Kidney glomerular epithelial cell (primary cell): ENCODE measurements at regions not wholly inside any gene's neighbourhood (a gene's known extent, or its start where the extent isn't known, plus 50 kb on each side); places are given as distances from the start of the nearest gene placed in this dataset.
"Not testable (repeated sequence)": the region's sequence is repeated elsewhere in the genome, so short reads cannot be mapped to it uniquely, and the experiment has no call there.

Source experiments
- DNase-seq: peaks from one replicate; lab custom pipeline; 2025; lab: John Stamatoyannopoulos, UW

DNA sequence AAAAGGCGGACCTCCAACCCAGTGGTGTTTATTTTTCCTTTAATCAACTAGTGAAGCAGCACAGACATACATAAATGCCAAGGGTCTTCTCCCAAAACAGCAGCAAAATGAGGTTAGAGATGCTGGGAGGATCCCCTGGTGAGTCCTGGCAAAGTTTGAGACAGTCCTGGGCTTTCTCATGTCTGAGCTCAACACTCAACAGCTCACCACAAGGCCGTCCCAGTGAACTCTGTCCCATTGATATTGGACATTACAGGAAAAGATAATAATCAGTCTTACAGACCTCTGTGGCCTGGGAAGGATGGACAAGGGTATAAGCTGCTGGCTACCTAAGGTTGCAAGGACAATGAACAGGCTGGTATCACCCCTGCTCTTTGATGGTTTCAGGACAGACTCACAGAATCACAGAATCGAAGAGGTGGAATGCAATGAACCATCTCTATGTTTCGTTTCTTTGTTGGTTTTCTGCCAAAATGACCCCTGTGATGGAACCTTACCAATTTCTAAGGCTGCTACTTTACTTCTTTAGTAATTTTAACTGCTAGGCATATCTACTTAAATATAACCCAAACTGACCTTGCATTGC lies 551.8 kb downstream of the RAB28 start:
- no peak for DNase-seq

- DNase-seq, result no peak
Measured at GRCh38 chr4:12929784-12930183, 554.4 kb downstream of the RAB28 start.

- no peak for DNase-seq
Measured at GRCh38 chr4:12928751-12929150, 555.4 kb downstream of the RAB28 start.

- no peak for DNase-seq
Measured at GRCh38 chr4:12926189-12927066, 557.7 kb downstream of the RAB28 start.

GRCh38 chr4:12924728-12925320 lies 559.3 kb downstream of the RAB28 start:
- no peak for DNase-seq

DNA sequence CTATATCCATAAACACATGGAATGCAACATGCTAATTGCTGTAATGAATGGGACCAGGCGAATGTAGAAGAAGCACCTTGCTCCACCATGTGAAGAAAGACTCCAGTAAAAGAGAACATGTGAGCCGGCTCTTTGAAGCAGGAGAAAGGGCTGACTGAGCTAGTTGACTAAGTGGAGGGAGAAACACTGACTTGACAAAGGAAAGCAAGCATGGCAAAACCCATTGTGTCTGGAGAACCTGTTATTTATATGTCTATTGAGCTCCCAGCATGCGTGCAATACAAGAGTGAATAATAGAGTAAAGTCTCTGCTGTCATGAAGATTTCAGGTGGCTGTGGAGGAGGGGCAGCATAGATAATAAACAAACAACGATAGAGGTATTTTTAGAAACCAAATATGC lies 559.9 kb downstream of the RAB28 start:
- DNase-seq, result no peak

DNA sequence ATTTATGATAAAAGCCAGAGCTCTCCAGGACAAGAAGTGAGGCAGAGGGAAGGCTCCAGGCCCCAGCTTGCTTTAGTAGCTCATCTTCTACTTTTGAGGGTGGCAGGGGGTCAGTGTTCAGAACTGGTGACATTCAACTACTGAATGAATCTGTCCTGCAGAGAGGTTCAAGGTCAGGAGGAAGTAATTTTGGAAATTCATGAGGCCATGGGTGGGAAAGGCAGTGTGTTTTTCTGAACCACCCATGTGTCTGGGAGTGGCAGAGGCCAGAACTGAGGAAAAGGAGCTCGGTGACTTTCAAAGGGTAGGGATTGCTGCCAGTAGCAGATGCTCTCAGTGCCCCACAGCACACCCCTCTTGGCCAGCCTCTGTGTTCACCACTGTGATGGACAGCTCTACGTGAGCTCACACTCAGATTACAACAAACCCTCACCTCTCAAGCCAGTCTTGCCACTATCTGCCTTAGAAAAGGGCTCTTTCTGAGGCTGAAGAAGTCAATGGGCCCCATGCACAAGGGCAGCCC lies 571.2 kb downstream of the RAB28 start:
- no peak for DNase-seq

DNA sequence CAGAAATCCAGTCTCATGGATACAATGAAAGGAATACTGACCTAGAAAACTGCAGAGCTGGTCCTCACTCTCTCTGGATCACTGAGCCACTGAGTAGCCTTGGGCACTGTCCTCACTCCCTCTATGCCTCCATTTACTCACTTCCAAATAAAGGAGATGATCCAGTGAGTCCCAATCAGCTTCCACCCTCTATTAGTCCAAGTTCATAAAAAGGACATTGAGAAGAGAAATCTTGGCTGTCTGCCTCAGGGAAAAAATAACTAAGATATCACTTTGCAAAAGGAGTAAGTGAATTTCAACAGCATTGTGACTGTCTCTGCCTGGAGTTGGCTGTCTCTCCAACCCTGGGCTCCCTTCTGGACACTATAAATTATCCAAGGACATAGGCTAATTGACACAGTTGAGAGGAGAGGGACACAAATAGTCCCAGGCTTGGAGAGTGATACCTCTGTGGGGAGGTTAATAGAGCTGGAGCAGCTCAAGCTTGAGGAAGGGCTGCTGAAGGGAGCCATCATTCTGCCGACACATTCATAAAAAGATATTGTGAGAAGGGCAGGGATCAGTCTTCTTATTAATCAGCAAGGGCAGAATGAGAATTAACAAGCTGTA lies 572.3 kb downstream of the RAB28 start:
- no peak for DNase-seq

- not testable (repeated sequence) for DNase-seq
Measured at GRCh38 chr4:12903640-12904039, 580.5 kb downstream of the RAB28 start.

- DNase-seq, result no peak
Measured at GRCh38 chr4:12902735-12903134, 581.4 kb downstream of the RAB28 start.

- DNase-seq, result no peak
Measured at GRCh38 chr4:12897954-12898353, 586.2 kb downstream of the RAB28 start.

DNA sequence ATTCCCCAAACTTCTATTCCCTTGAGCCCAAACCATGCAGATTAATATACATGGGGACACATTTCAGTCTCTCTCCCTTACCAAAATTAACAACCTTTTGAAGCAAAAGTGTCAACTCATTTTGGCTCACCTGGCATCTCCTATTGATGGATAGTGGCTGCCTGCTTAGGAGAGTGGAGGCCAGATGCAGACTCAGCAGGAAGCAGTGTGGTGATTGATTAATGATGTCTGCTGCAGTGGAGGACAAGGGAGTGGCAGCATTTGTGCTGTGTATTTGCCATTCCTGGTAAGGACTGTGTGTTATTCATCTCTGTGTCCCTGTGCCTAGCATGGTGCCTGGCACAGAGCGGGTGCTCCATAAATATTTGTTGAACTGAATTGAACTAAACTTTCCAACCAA lies 590.1 kb downstream of the RAB28 start:
- no peak for DNase-seq

- no peak for DNase-seq
Measured at GRCh38 chr4:12889054-12889453, 595.1 kb downstream of the RAB28 start.

DNA sequence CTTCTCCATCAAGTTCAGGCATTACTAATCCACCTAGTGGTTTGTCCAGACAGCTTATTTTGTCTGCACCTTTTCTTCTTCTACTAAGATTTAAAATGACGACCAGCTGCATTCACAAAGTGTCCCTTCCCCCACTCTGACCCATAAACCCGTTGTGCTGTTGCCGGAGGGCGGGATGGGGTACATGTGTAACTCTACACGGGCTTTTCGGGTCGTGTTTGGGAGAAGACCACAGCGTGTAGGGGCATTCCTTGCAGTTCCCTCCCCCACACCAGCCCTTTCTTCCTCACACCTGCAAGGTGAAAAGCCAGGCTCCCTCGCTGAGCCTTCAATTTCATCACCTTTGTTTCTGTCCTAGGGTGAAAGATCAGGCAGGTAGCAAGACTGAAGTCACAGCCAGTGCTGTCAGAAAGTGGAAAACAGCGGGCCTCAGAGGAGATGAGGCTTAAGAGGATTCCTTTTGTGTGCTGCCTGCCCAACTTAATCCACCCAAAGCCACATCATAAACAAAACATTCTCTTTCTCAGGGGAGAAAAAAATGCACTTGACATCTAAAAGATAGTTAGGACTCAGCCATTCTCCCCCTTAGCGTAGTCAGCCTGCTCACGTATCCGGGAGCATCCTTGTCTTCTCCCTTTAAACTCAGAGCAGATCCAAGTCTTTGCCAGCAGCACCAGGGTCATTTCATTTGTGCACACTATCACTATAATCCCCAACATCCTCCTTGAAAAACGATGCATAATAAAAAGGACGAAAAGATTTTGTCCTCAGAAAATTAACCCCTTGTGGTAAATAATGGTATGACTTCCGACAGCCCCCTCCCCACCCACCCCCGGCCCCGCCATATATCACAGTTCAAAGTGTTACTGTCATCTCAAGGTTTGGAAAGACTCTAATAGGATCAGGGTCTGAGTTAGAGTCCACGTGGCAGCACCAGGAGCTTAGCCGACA lies 599.0 kb downstream of the RAB28 start:
- DNase-seq, result no peak

GRCh38 chr4:12881945-12882584 lies 602.1 kb downstream of the RAB28 start:
- DNase-seq, result no peak

DNA sequence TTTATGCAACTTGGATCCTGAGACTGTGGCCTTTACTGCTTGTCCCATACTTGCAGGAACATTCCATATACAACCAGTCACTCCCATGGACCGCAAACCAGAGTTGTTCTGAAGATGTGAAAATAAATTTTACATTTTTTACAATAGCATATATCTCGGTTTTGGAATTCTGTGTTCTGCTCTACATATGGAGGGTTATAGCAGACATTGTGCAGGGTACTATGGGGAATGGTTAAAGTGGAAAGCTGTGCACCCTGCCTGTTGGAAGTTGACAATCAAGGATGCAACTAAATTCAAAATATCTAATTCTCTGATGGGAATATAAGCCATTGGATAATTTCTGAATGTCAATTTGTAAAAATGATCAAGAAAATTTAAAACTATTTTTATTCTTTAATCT lies 603.3 kb downstream of the RAB28 start:
- no peak for DNase-seq

- no peak for DNase-seq
Measured at GRCh38 chr4:12879496-12879895, 604.6 kb downstream of the RAB28 start.

- DNase-seq, result no peak
Measured at GRCh38 chr4:12875640-12876243, 608.4 kb downstream of the RAB28 start.

GRCh38 chr4:12873351-12873750 lies 610.8 kb downstream of the RAB28 start:
- DNase-seq, result no peak

DNA sequence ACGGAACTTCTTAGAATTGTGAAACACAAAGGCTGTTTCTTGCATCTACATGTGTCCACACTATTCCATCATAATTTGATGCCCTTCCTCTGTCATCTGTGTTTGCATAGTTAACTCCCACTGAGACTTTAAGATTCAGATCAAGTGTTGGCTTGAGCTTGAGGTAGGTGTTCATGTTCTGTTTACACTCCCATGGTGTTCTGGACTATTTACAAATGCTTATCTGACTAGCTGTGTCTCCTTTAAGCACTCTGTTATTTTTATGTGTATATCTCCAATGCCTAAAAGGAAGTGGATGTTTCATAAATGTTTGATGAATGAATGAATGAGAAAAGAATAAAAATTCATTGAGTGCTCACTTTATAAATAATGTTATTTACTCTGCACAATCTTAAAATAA lies 622.7 kb downstream of the RAB28 start:
- DNase-seq, result no peak
